MCF 10A (cell line): ENCODE measurements at regions not wholly inside any gene's neighbourhood (a gene's known extent, or its start where the extent isn't known, plus 50 kb on each side); places are given as distances from the start of the nearest gene placed in this dataset.
A peak's percentile ranks its signal among the peaks of the same experiment; 100 is the strongest.
"Not testable (repeated sequence)": the region's sequence is repeated elsewhere in the genome, so short reads cannot be mapped to it uniquely, and the experiment has no call there.

Experiments
- BruUV-seq: library from RNA; stranded (reverse); fragments of 400-500 nt; replicated peaks from 2 replicates; lab custom pipeline; 2021; lab: Mats Ljungman, UMichigan
- CTCF ChIA-PET: fragments of 300-600 bp; sonication (Branson Sonifier 250); formaldehyde crosslinking; extraction: SDS; loops from one replicate; lab custom pipeline; 2021; ENCODE audit warnings: antibody characterized with exemption, inconsistent platforms; lab: Yijun Ruan, JAX
- POLR2A ChIA-PET: fragments of 300-600, 350-650 bp; sonication (Branson Sonifier 250); formaldehyde crosslinking; extraction: SDS; loops from one replicate; lab custom pipeline; 2020; ENCODE audit warnings: antibody characterized with exemption, inconsistent platforms; lab: Yijun Ruan, JAX
- DNase-seq: peaks from one replicate; pipeline ENCODE4 v3.0.0-alpha.2; 2018; ENCODE audit not compliant: unreplicated experiment
- H3K27ac Mint-ChIP-seq: one replicate; pipeline ENCODE4 v1.8.0; 2022; ENCODE audit warnings: mild to moderate bottlenecking, low read depth, mixed read lengths; ENCODE audit not compliant: unreplicated experiment
- H3K27me3 Mint-ChIP-seq: one replicate; pipeline ENCODE4 v1.8.0; 2022; ENCODE audit warnings: mixed read lengths; ENCODE audit not compliant: insufficient read depth, unreplicated experiment
- H3K36me3 Mint-ChIP-seq: one replicate; pipeline ENCODE4 v1.8.0; 2022; ENCODE audit warnings: mild to moderate bottlenecking, moderate library complexity, mixed read lengths; ENCODE audit not compliant: insufficient read depth, unreplicated experiment
- H3K4me1 Mint-ChIP-seq: one replicate; pipeline ENCODE4 v1.8.0; 2022; ENCODE audit warnings: mixed read lengths; ENCODE audit not compliant: insufficient read depth, unreplicated experiment
- H3K4me3 Mint-ChIP-seq: one replicate; pipeline ENCODE4 v1.8.0; 2022; ENCODE audit warnings: mild to moderate bottlenecking, moderate library complexity, mixed read lengths; ENCODE audit not compliant: unreplicated experiment
- H3K9me3 Mint-ChIP-seq: one replicate; pipeline ENCODE4 v1.8.0; 2022; ENCODE audit warnings: mixed read lengths; ENCODE audit not compliant: unreplicated experiment
- CTCF ChIP-seq: fragments of 200-600 bp; IDR thresholded peaks from one replicate; pipeline ENCODE4 v1.8.0; 2022; ENCODE audit warnings: antibody characterized with exemption, mild to moderate bottlenecking; ENCODE audit not compliant: unreplicated experiment
- intact Hi-C: fragments of 100-400 bp; cut with micrococcal nuclease; formaldehyde crosslinking; loops from 2 replicates; pipeline ENCODE4 v1.14.1; 2022

DNA sequence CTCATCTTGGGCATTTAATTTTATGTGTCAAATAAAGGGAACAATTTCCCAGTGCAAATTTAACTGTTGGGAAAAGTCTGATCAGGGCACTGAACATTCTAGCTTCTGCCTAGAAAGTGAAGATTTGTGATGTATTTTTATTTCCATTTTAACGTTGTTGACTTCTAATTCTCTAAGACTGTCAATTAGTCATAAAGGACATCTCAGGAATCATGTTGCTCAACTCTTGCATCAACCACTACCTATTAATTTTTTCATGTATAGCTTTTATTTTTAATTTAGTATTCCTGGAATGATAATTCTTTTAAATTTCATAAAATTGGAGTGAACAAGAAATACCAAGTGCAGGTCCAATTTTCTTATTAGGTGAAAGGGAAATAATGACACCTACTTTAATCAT is 87.9 kb upstream of the METAP2 start:
- Mint-ChIP-seq H3K9me3 (no peaks in the 10 kb centered on the region), H3K4me3 (peak overlapping the region; percentile 6), H3K4me1 (peaks cover 16% of the 10 kb centered on the region), H3K27me3 (no peaks in the 10 kb centered on the region), H3K36me3 (no peaks in the 10 kb centered on the region), H3K27ac (peak overlapping the region; percentile 67)
- no peak for TF ChIP-seq CTCF
- no TSS peak for BruUV-seq
- POLR2A ChIA-PET, result interaction anchor here (0.6 to 3.6 kb wide), 6 partner anchors 10 to 88 kb away, joined by 3 to 44 read pairs (median 5); partner anchors contain the start of gene METAP2
- intact Hi-C loops, result no loop called here
- CTCF ChIA-PET, result interaction anchor here (0.6 to 0.8 kb wide), 3 partner anchors 38 to 149 kb away, joined by 3 read pairs; no protein-coding TSS in a partner anchor
- DNase-seq, result peak; percentile 38

DNA sequence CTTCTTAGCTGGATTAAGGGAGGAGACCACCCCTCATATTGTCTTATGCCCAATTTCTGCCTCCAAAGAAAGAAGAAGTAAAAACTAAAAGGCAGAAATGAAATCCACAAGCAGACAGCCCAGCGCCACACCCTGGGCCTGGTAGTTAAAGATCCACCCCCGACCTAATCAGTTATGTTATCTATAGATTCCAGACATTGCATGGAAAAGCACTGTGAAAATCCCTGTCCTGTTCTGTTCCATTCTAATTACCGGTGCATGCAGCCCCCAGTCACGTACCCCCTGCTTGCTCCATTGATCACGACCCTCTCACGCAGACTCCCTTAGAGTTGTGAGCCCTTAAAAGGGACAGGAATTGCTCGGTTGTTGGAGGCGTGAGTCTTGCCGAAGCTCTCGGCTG is 85.7 kb upstream of the METAP2 start:
- POLR2A ChIA-PET, result interaction anchor here (0.9 kb wide), 1 partner anchor 9 kb away, joined by 3 read pairs; no protein-coding TSS in a partner anchor
- H3K36me3 Mint-ChIP-seq, H3K9me3 Mint-ChIP-seq, H3K27ac Mint-ChIP-seq, DNase-seq, H3K27me3 Mint-ChIP-seq, CTCF ChIA-PET, H3K4me3 Mint-ChIP-seq, intact Hi-C loops, BruUV-seq: not testable (repeated sequence)
- H3K4me1 Mint-ChIP-seq, result peaks cover 16% of the 10 kb centered on the region

DNA sequence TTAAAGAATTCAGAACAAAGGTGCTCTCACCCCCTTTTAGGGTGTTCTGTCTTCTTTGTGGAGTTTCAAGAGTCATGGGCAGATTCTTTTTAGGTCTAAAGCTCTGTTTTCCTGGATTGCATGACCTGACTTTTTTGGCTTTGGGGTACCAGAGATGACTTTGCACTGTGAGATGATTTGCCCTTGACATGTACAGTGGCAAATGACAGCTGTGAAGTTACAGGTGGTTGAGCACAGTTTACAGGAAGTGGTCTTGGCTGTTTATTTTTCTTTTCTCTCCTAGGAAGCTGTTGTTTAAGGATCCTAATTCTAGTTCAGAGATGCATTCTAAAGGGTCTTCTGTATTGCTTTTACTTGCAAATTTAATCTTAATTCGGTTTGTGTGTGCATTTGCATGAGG is 83.8 kb upstream of the METAP2 start:
- BruUV-seq, result no TSS peak
- Mint-ChIP-seq H3K36me3 (no peaks in the 10 kb centered on the region), H3K4me1 (peaks cover 7% of the 10 kb centered on the region), H3K9me3 (no peaks in the 10 kb centered on the region), H3K4me3 (no peak overlapping the region), H3K27ac (no peak overlapping the region), H3K27me3 (no peaks in the 10 kb centered on the region)
- CTCF ChIA-PET, result interaction anchor here (1.1 kb wide), 1 partner anchor 144 kb away, joined by 3 read pairs; no protein-coding TSS in a partner anchor
- POLR2A ChIA-PET, result no interaction called here
- no peak for TF ChIP-seq CTCF
- intact Hi-C loops, result no loop called here
- no peak for DNase-seq

DNA sequence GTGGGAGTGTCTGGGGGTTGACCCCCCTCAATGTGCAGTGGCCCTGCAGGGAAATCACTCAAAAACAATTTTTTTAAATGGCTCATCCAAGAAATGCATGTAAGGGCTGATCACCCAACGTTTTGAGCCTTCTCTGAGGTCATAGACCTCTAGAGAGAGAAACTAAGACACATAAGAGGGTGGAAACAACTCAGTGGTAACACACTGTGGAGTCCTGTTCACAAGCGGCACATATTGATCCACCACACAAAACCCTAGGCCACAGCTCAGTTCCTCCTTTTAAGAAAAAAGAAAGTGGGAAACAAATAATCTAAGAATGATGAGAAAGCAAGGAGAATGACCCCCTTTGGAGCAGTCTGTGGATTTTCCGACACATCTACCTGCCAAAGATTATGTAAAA is 83.0 kb upstream of the METAP2 start:
- no peak for DNase-seq
- ChIA-PET CTCF (interaction anchor here (1.1 kb wide), 1 partner anchor 144 kb away, joined by 3 read pairs; no protein-coding TSS in a partner anchor), POLR2A (no interaction called here)
- H3K27ac Mint-ChIP-seq, result no peak overlapping the region
- H3K9me3 Mint-ChIP-seq, result no peaks in the 10 kb centered on the region
- no peaks in the 10 kb centered on the region for H3K27me3 Mint-ChIP-seq
- intact Hi-C loops, result no loop called here
- no TSS peak for BruUV-seq
- peaks cover 3% of the 10 kb centered on the region for H3K4me1 Mint-ChIP-seq
- no peak overlapping the region for H3K4me3 Mint-ChIP-seq
- TF ChIP-seq CTCF, result no peak
- no peaks in the 10 kb centered on the region for H3K36me3 Mint-ChIP-seq
